ENCODE measurements at regions not wholly inside any gene's neighbourhood (a gene's known extent, or its start where the extent isn't known, plus 50 kb on each side); places are given as distances from the start of the nearest gene placed in this dataset.

- no peaks in the 10 kb centered on the region for H3K9me3 ChIP-seq
- H3K27me3 ChIP-seq (ENCODE audit: insufficient read depth): no peaks in the 10 kb centered on the region
- no peaks in the 10 kb centered on the region for H3K9me2 ChIP-seq
- CTCF ChIA-PET: interaction anchor here (1.3 kb wide), 1 partner anchor 815 kb away, joined by 3 read pairs; no protein-coding TSS in a partner anchor
- 91% methylated on average over 7 of the region's 7 CpGs for WGBS (ENCODE audit: low lambda C conversion rate)
- H3F3A ChIP-seq (replicated peaks; ENCODE audit: insufficient read depth): no peaks in the 10 kb centered on the region
- H3K79me2 ChIP-seq (ENCODE audit: insufficient read depth): no peaks in the 10 kb centered on the region
- DNase-seq: no peak
- H3K4me1 ChIP-seq (ENCODE audit: control insufficient read depth in 1 of 2, insufficient read depth in 2 of 2, low read depth in 1 of 2, low read length in 1 of 2): no peaks in the 10 kb centered on the region
- no peak overlapping the region for H2AFZ ChIP-seq (ENCODE audit: low read depth)
- no peak for TF ChIP-seq PBX3 (IDR thresholded peaks at IDR 0.05)
- TF ChIP-seq ZBTB33 (IDR thresholded peaks at IDR 0.05; ENCODE audit: borderline replicate concordance, low read depth): no peak
- TF ChIP-seq POLR2AphosphoS5 (IDR thresholded peaks at IDR 0.05; ENCODE audit: low read depth, low read length): no peak
- TF ChIP-seq GABPA (IDR thresholded peaks at IDR 0.05; ENCODE audit: low read depth): no peak
- TF ChIP-seq YY1 (IDR thresholded peaks at IDR 0.05; ENCODE audit: low read depth): no peak
- no peak for TF ChIP-seq SIN3A (IDR thresholded peaks at IDR 0.05; ENCODE audit: borderline replicate concordance, low read depth, low read length)
- no peak for TF ChIP-seq ELF1 (IDR thresholded peaks at IDR 0.05)
- TF ChIP-seq GATA2 (CRISPR knock-in tag; IDR thresholded peaks at IDR 0.05): no peak
- no peak for TF ChIP-seq CTCF (IDR thresholded peaks at IDR 0.05)
- no peak for TF ChIP-seq RCOR1 (IDR thresholded peaks at IDR 0.05; ENCODE audit: low read length)
- no peak for TF ChIP-seq JUND (IDR thresholded peaks at IDR 0.05)
- no peak for TF ChIP-seq FOXJ3 (CRISPR knock-in tag; IDR thresholded peaks at IDR 0.05)
- no peak for TF ChIP-seq MXI1 (IDR thresholded peaks at IDR 0.05; ENCODE audit: low read depth, low read length)
- H3K36me3 ChIP-seq (replicated peaks in 1 of 2; ENCODE audit: control insufficient read depth in 1 of 2, insufficient read depth in 2 of 2, low read length in 1 of 2): no peaks in the 10 kb centered on the region
- H3K27ac ChIP-seq (ENCODE audit: low read depth in 2 of 2, low read length in 1 of 2): no peak overlapping the region
- no peak overlapping the region for H3K9ac ChIP-seq
- POLR2A ChIA-PET: no interaction called here
- H3K4me3 ChIP-seq (ENCODE audit: low read depth in 2 of 2, low read length in 1 of 2): no peak overlapping the region
- H4K20me1 ChIP-seq (ENCODE audit: insufficient read depth): no peaks in the 10 kb centered on the region
- H3K4me2 ChIP-seq: no peak overlapping the region
Measured at GRCh38 chr4:124468360-124468759, 244.2 kb downstream of the ANKRD50 start.

GRCh38 chr4:124469981-124470380 is 242.6 kb downstream of the ANKRD50 start:
- no peaks in the 10 kb centered on the region for H3K9me2 ChIP-seq
- no peak overlapping the region for H3K27ac ChIP-seq (ENCODE audit: low read depth in 2 of 2, low read length in 1 of 2)
- H4K20me1 ChIP-seq (ENCODE audit: insufficient read depth): no peaks in the 10 kb centered on the region
- no peaks in the 10 kb centered on the region for H3F3A ChIP-seq (replicated peaks; ENCODE audit: insufficient read depth)
- no peaks in the 10 kb centered on the region for H3K4me1 ChIP-seq (ENCODE audit: control insufficient read depth in 1 of 2, insufficient read depth in 2 of 2, low read depth in 1 of 2, low read length in 1 of 2)
- no peaks in the 10 kb centered on the region for H3K79me2 ChIP-seq (ENCODE audit: insufficient read depth)
- no peak overlapping the region for H2AFZ ChIP-seq (ENCODE audit: low read depth)
- no peaks in the 10 kb centered on the region for H3K36me3 ChIP-seq (replicated peaks in 1 of 2; ENCODE audit: control insufficient read depth in 1 of 2, insufficient read depth in 2 of 2, low read length in 1 of 2)
- H3K9ac ChIP-seq: no peak overlapping the region
- no peak for TF ChIP-seq FOXJ3 (CRISPR knock-in tag; IDR thresholded peaks at IDR 0.05)
- no peak for TF ChIP-seq RCOR1 (IDR thresholded peaks at IDR 0.05; ENCODE audit: low read length)
- TF ChIP-seq TAF1 (IDR thresholded peaks at IDR 0.05; ENCODE audit: borderline replicate concordance, low read depth, low read length): no peak
- TF ChIP-seq MEF2A (IDR thresholded peaks at IDR 0.05; ENCODE audit: borderline replicate concordance, low read depth): no peak
- no peak for TF ChIP-seq YY1 (IDR thresholded peaks at IDR 0.05; ENCODE audit: low read depth)
- no peak for TF ChIP-seq FOSL2 (IDR thresholded peaks at IDR 0.05; ENCODE audit: borderline replicate concordance, low read depth)
- no peak for TF ChIP-seq CTCF (IDR thresholded peaks at IDR 0.05)
- TF ChIP-seq EZH2phosphoT487 (IDR thresholded peaks at IDR 0.05; ENCODE audit: borderline replicate concordance, low read depth): no peak
- TF ChIP-seq GATA2 (CRISPR knock-in tag; IDR thresholded peaks at IDR 0.05): no peak
- no peak for TF ChIP-seq PBX3 (IDR thresholded peaks at IDR 0.05)
- TF ChIP-seq NRF1 (IDR thresholded peaks at IDR 0.05; ENCODE audit: low read depth, low read length): no peak
- TF ChIP-seq EP300 (IDR thresholded peaks at IDR 0.05; ENCODE audit: borderline replicate concordance in 1 of 2, low read depth in 1 of 2, low read length in 1 of 2): no peak
- no peak overlapping the region for H3K4me2 ChIP-seq
- H3K27me3 ChIP-seq (ENCODE audit: insufficient read depth): no peaks in the 10 kb centered on the region
- H3K9me3 ChIP-seq: no peaks in the 10 kb centered on the region
- no peak for DNase-seq
- ChIA-PET POLR2A (no interaction called here), CTCF (no interaction called here)
- no peak overlapping the region for H3K4me3 ChIP-seq (ENCODE audit: low read depth in 2 of 2, low read length in 1 of 2)

All from SK-N-SH (cell line).